GM23338 (cell line): ENCODE measurements at regions not wholly inside any gene's neighbourhood (a gene's known extent, or its start where the extent isn't known, plus 50 kb on each side); places are given as distances from the start of the nearest gene placed in this dataset.

Source experiments
- ATAC-seq: fragments of 200-7000 bp; cut with Tn5 transposase; 3 replicates; pipeline ENCODE4 v1.9.1; 2020
- DNase-seq: peaks from one replicate; pipeline ENCODE4 v3.0.0-alpha.2; 2015; ENCODE audit warnings: low spot score
- H2AFZ ChIP-seq: fragments of 200-600 bp; sonication (generic); 2 replicates; pipeline ENCODE4 v1.8.0; 2016; ENCODE audit warnings: antibody characterized with exemption, mild to moderate bottlenecking, moderate library complexity
- H3F3A ChIP-seq: fragments of 200-600 bp; sonication (generic); replicated peaks from 2 replicates; pipeline ENCODE4 v1.8.0; 2017; ENCODE audit warnings: antibody characterized with exemption, mixed run types, low read depth
- H3K27ac ChIP-seq: fragments of 200-600 bp; sonication (generic); 2 replicates; pipeline ENCODE4 v1.6.1; 2016; ENCODE audit warnings: low read depth
- H3K27me3 ChIP-seq: fragments of 200-600 bp; sonication (generic); 2 replicates; pipeline ENCODE4 v1.8.0; 2016; ENCODE audit warnings: mild to moderate bottlenecking, mixed run types, moderate library complexity; ENCODE audit not compliant: insufficient read depth
- H3K36me3 ChIP-seq: fragments of 200-600 bp; sonication (generic); 2 replicates; pipeline ENCODE4 v1.8.0; 2016; ENCODE audit warnings: mild to moderate bottlenecking; ENCODE audit not compliant: insufficient read depth
- H3K4me1 ChIP-seq: fragments of 200-600 bp; sonication (generic); 2 replicates; pipeline ENCODE4 v1.8.0; 2016; ENCODE audit warnings: mild to moderate bottlenecking, moderate library complexity; ENCODE audit not compliant: insufficient read depth
- H3K4me2 ChIP-seq: fragments of 200-600 bp; sonication (generic); 2 replicates; pipeline ENCODE4 v1.7.1; 2017; ENCODE audit warnings: mixed run types
- H3K4me3 ChIP-seq: fragments of 200-600 bp; sonication (generic); 2 replicates; pipeline ENCODE4 v1.6.1; 2016; ENCODE audit warnings: mixed run types
- H3K79me2 ChIP-seq: fragments of 200-600 bp; sonication (generic); replicated peaks from 2 replicates; pipeline ENCODE4 v1.8.0; 2017; ENCODE audit warnings: mild to moderate bottlenecking; ENCODE audit not compliant: insufficient read depth
- H3K9me2 ChIP-seq: fragments of 200-600 bp; sonication (generic); 2 replicates; pipeline ENCODE4 v1.8.0; 2017; ENCODE audit not compliant: insufficient read depth
- H4K20me1 ChIP-seq: fragments of 200-600 bp; sonication (generic); replicated peaks from 2 replicates; pipeline ENCODE4 v1.8.0; 2017; ENCODE audit warnings: mild to moderate bottlenecking; ENCODE audit not compliant: insufficient read depth
- H3K27ac Mint-ChIP-seq: 2 replicates; pipeline ENCODE4 v1.8.0; 2020; ENCODE audit warnings: inconsistent platforms, mild to moderate bottlenecking, moderate library complexity, mixed read lengths
- H3K27me3 Mint-ChIP-seq: 3 replicates; pipeline ENCODE4 v1.8.0; 2022; ENCODE audit warnings: low read depth, mild to moderate bottlenecking, moderate library complexity, mixed read lengths, inconsistent platforms; ENCODE audit not compliant: insufficient read depth, poor library complexity
- H3K36me3 Mint-ChIP-seq: 3 replicates; pipeline ENCODE4 v1.8.0; 2021; ENCODE audit warnings: low read depth, mild to moderate bottlenecking, inconsistent platforms, moderate library complexity, mixed read lengths
- H3K4me1 Mint-ChIP-seq: 3 replicates; pipeline ENCODE4 v1.8.0; 2020; ENCODE audit warnings: mild to moderate bottlenecking, inconsistent platforms, mixed read lengths
- H3K4me3 Mint-ChIP-seq: 3 replicates; pipeline ENCODE4 v1.8.0; 2021; ENCODE audit warnings: moderate library complexity, mild to moderate bottlenecking, inconsistent platforms, mixed read lengths
- H3K9me3 Mint-ChIP-seq: 3 replicates; pipeline ENCODE4 v1.8.0; 2020; ENCODE audit warnings: moderate library complexity, mild to moderate bottlenecking, inconsistent platforms, mixed read lengths
- CREB1 ChIP-seq: fragments of 250-450 bp; sonication (Bioruptor Pico); IDR thresholded peaks from 2 replicates; pipeline ENCODE4 v1.5.0; 2020; ENCODE audit warnings: low read depth, mild to moderate bottlenecking, moderate library complexity
- CTCF ChIP-seq, 2 experiments: fragments of 200-600 bp in 1 of 2; sonication (generic) in 1 of 2; conservative IDR thresholded peaks; 2 replicates each; pipeline versions ENCODE4 v1.5.1 to v1.6.1; 2016 to 2017; ENCODE audit warnings: antibody characterized with exemption in 2 of 2, low read depth in 2 of 2, mild to moderate bottlenecking in 2 of 2, moderate library complexity in 1 of 2
- ETS1 ChIP-seq: IDR thresholded peaks from 2 replicates; pipeline ENCODE4 v1.6.1; 2016; ENCODE audit warnings: antibody characterized with exemption
- EZH2 ChIP-seq: fragments of 200-600 bp; sonication (generic); IDR thresholded peaks from one replicate; pipeline ENCODE4 v1.8.0; 2017; ENCODE audit warnings: antibody characterized with exemption, mild to moderate bottlenecking, low read depth; ENCODE audit not compliant: unreplicated experiment
- EZH2phosphoT487 ChIP-seq: fragments of 200-600 bp; sonication (generic); IDR thresholded peaks from one replicate; pipeline ENCODE4 v1.8.1; 2018; ENCODE audit warnings: antibody characterized with exemption; ENCODE audit not compliant: unreplicated experiment
- JUNB ChIP-seq: IDR thresholded peaks from one replicate; pipeline ENCODE4 v1.6.1; 2016; ENCODE audit warnings: antibody characterized with exemption; ENCODE audit not compliant: unreplicated experiment
- NANOG ChIP-seq: IDR thresholded peaks from 2 replicates; pipeline ENCODE4 v1.6.1; 2016; ENCODE audit warnings: antibody characterized with exemption, borderline replicate concordance
- POLR2AphosphoS5 ChIP-seq: IDR thresholded peaks from 2 replicates; pipeline ENCODE4 v1.6.1; 2016; ENCODE audit warnings: antibody characterized with exemption, low read depth
- REST ChIP-seq: IDR thresholded peaks from one replicate; pipeline ENCODE4 v1.6.1; 2018; ENCODE audit warnings: antibody characterized with exemption; ENCODE audit not compliant: unreplicated experiment
- STAT1 ChIP-seq: IDR thresholded peaks from one replicate; pipeline ENCODE4 v1.6.1; 2016; ENCODE audit warnings: antibody characterized with exemption; ENCODE audit not compliant: unreplicated experiment
- ZNF114 ChIP-seq: fragments of 250-450 bp; sonication (Bioruptor Pico); IDR thresholded peaks from 2 replicates; pipeline ENCODE4 v1.5.0; 2020; ENCODE audit warnings: mild to moderate bottlenecking, moderate library complexity
- ZNF331 ChIP-seq: fragments of 250-450 bp; sonication (Bioruptor Pico); IDR thresholded peaks from 2 replicates; pipeline ENCODE4 v1.5.0; 2020; ENCODE audit warnings: low read depth, mild to moderate bottlenecking, moderate library complexity
- ZNF462 ChIP-seq: fragments of 250-450 bp; sonication (Bioruptor Pico); IDR thresholded peaks from 2 replicates; pipeline ENCODE4 v1.5.0; 2020; ENCODE audit warnings: mild to moderate bottlenecking, moderate library complexity

- DNase-seq (no peak), ATAC-seq (no peak)
- no peaks in the 10 kb centered on the region for H3K27me3 Mint-ChIP-seq
- Histone ChIP-seq H3F3A (no peaks in the 10 kb centered on the region), H3K27me3 (no peaks in the 10 kb centered on the region), H3K79me2 (no peaks in the 10 kb centered on the region), H4K20me1 (no peaks in the 10 kb centered on the region), H3K4me1 (no peaks in the 10 kb centered on the region), H3K36me3 (no peaks in the 10 kb centered on the region), H3K9me2 (0 out of 2 replicates have a peak, but pooled peaks cover 3% of the 10 kb centered on the region), H3K4me2 (no peak overlapping the region), H3K27ac (no peak overlapping the region), H3K4me3 (no peak overlapping the region), H2AFZ (no peak overlapping the region)
- no peak overlapping the region for H3K27ac Mint-ChIP-seq
- H3K9me3 Mint-ChIP-seq = no peaks in the 10 kb centered on the region
- H3K4me3 Mint-ChIP-seq = no peak overlapping the region
- TF ChIP-seq STAT1 (no peak), ZNF331 (CRISPR knock-in tag) (no peak), ETS1 (no peak), ZNF462 (CRISPR knock-in tag) (no peak), ZNF114 (CRISPR knock-in tag) (no peak), EZH2phosphoT487 (no peak), CREB1 (CRISPR knock-in tag) (no peak), NANOG (no peak), POLR2AphosphoS5 (no peak), JUNB (no peak), REST (no peak), EZH2 (no peak), CTCF (conservative IDR thresholded peaks at IDR 0.05; ENCODE audit: low read depth in 2 of 2) (no peak)
- no peaks in the 10 kb centered on the region for H3K36me3 Mint-ChIP-seq
- no peaks in the 10 kb centered on the region for H3K4me1 Mint-ChIP-seq
Observed at GRCh38 chr2:129224022-129224421, 755.4 kb upstream of the RAB6C start.
